HEK293 (cell line): ENCODE measurements at regions not wholly inside any gene's neighbourhood (a gene's known extent, or its start where the extent isn't known, plus 50 kb on each side); places are given as distances from the start of the nearest gene placed in this dataset.
A peak's percentile ranks its signal among the peaks of the same experiment; 100 is the strongest.

Experiments
- GLI2 ChIP-seq: fragments of 450-650 bp; formaldehyde crosslinking; IDR thresholded peaks from 2 replicates; pipeline ENCODE4; 2017; ENCODE audit warnings: missing biosample characterization, missing genetic modification characterization, low read depth, borderline replicate concordance
- PATZ1 ChIP-seq: fragments of 450-650 bp; formaldehyde crosslinking; IDR thresholded peaks from 2 replicates; pipeline ENCODE4 v1.5.1; 2016; ENCODE audit warnings: missing biosample characterization, missing genetic modification characterization
- PBX3 ChIP-seq: sonication (generic); formaldehyde crosslinking; IDR thresholded peaks from 2 replicates; pipeline ENCODE4 v1.8.1; 2022; ENCODE audit warnings: mild to moderate bottlenecking, moderate library complexity, missing genetic modification reagents
- PRDM2 ChIP-seq: fragments of 450-650 bp; formaldehyde crosslinking; IDR thresholded peaks from 2 replicates; pipeline ENCODE4 v1.5.1; 2016; ENCODE audit warnings: missing biosample characterization, missing genetic modification characterization, borderline replicate concordance
- REPIN1 ChIP-seq: fragments of 450-650 bp; formaldehyde crosslinking; IDR thresholded peaks from 2 replicates; pipeline ENCODE4 v1.5.1; 2017; ENCODE audit warnings: missing biosample characterization, missing genetic modification characterization, low read depth
- SP2 ChIP-seq: fragments of 450-650 bp; formaldehyde crosslinking; IDR thresholded peaks from 2 replicates; pipeline ENCODE4 v1.5.1; 2016; ENCODE audit warnings: missing biosample characterization, missing genetic modification characterization
- SP3 ChIP-seq: fragments of 450-650 bp; formaldehyde crosslinking; IDR thresholded peaks from 2 replicates; pipeline ENCODE4 v1.5.1; 2016; ENCODE audit warnings: missing biosample characterization, missing genetic modification characterization
- TCF7L2 ChIP-seq: IDR thresholded peaks from 2 replicates; pipeline ENCODE4 v1.6.1; 2011; ENCODE audit warnings: low read depth, mild to moderate bottlenecking, inconsistent platforms, low read length, moderate library complexity, borderline replicate concordance
- TRIM28 ChIP-seq: IDR thresholded peaks from 2 replicates; pipeline ENCODE4 v1.6.1; 2011; ENCODE audit warnings: low read length, control low read depth, borderline replicate concordance
- ZNF121 ChIP-seq: fragments of 450-650 bp; formaldehyde crosslinking; IDR thresholded peaks from 2 replicates; pipeline ENCODE4 v1.5.1; 2016; ENCODE audit warnings: missing biosample characterization, missing genetic modification characterization
- ZNF221 ChIP-seq: fragments of 450-650 bp; formaldehyde crosslinking; IDR thresholded peaks from 2 replicates; pipeline ENCODE4 v1.5.1; 2017; ENCODE audit warnings: missing biosample characterization, missing genetic modification characterization, borderline replicate concordance
- ZNF274 ChIP-seq, 2 experiments: fragments of 200-500 bp in 1 of 2; fragments of 450-650 bp in 1 of 2; sonication (Bioruptor generic) in 1 of 2; formaldehyde crosslinking in 1 of 2; IDR thresholded peaks; 2 replicates each; pipeline versions ENCODE4 v1.5.1 to v1.6.1; 2014 to 2016; ENCODE audit warnings: borderline replicate concordance in 1 of 2, inconsistent platforms in 1 of 2, low read length in 1 of 2, missing biosample characterization in 1 of 2, missing genetic modification characterization in 1 of 2
- ZNF350 ChIP-seq: fragments of 450-650 bp; formaldehyde crosslinking; IDR thresholded peaks from 2 replicates; pipeline ENCODE4 v1.5.0; 2017; ENCODE audit warnings: missing biosample characterization, mild to moderate bottlenecking, missing genetic modification characterization
- ZNF423 ChIP-seq: fragments of 450-650 bp; formaldehyde crosslinking; IDR thresholded peaks from 2 replicates; pipeline ENCODE4 v1.5.1; 2016; ENCODE audit warnings: missing biosample characterization, missing genetic modification characterization
- ZNF48 ChIP-seq: fragments of 450-650 bp; formaldehyde crosslinking; IDR thresholded peaks from 2 replicates; pipeline ENCODE4 v1.5.1; 2016; ENCODE audit warnings: missing biosample characterization, missing genetic modification characterization
- ZNF530 ChIP-seq: fragments of 450-650 bp; formaldehyde crosslinking; IDR thresholded peaks from 2 replicates; pipeline ENCODE4 v1.5.1; 2016; ENCODE audit warnings: low read depth, missing biosample characterization, missing genetic modification characterization
- ZNF626 ChIP-seq: fragments of 450-650 bp; sonication (Bioruptor Pico); formaldehyde crosslinking; IDR thresholded peaks from 2 replicates; pipeline ENCODE4 v1.5.1; 2018; ENCODE audit warnings: missing biosample characterization, missing genetic modification characterization, inconsistent platforms
- ZNF629 ChIP-seq: fragments of 450-650 bp; formaldehyde crosslinking; IDR thresholded peaks from 2 replicates; pipeline ENCODE4 v1.5.1; 2017; ENCODE audit warnings: missing biosample characterization, missing genetic modification characterization
- ZNF701 ChIP-seq: fragments of 450-650 bp; formaldehyde crosslinking; IDR thresholded peaks from 2 replicates; pipeline ENCODE4 v1.5.1; 2016; ENCODE audit warnings: missing biosample characterization, missing genetic modification characterization
- ZNF843 ChIP-seq: fragments of 450-650 bp; formaldehyde crosslinking; IDR thresholded peaks from 2 replicates; pipeline ENCODE4 v1.5.1; 2016; ENCODE audit warnings: missing biosample characterization, missing genetic modification characterization
- ZSCAN16 ChIP-seq: fragments of 450-650 bp; formaldehyde crosslinking; IDR thresholded peaks from 2 replicates; pipeline ENCODE4 v1.5.1; 2016; ENCODE audit warnings: missing biosample characterization, missing genetic modification characterization
- ZXDB ChIP-seq: fragments of 450-650 bp; formaldehyde crosslinking; IDR thresholded peaks from 2 replicates; pipeline ENCODE4 v1.5.1; 2016; ENCODE audit warnings: missing biosample characterization, missing genetic modification characterization
- TF ChIP-seq, protein P1 (sequence below): fragments of 450-650 bp; formaldehyde crosslinking; IDR thresholded peaks from 2 replicates; pipeline ENCODE4 v1.5.1; 2016; ENCODE audit warnings: missing biosample characterization, missing genetic modification characterization
- TF ChIP-seq, protein P2 (sequence below): fragments of 450-650 bp; formaldehyde crosslinking; IDR thresholded peaks from 2 replicates; pipeline ENCODE4 v1.5.1; 2016; ENCODE audit warnings: missing biosample characterization, missing genetic modification characterization

DNA sequence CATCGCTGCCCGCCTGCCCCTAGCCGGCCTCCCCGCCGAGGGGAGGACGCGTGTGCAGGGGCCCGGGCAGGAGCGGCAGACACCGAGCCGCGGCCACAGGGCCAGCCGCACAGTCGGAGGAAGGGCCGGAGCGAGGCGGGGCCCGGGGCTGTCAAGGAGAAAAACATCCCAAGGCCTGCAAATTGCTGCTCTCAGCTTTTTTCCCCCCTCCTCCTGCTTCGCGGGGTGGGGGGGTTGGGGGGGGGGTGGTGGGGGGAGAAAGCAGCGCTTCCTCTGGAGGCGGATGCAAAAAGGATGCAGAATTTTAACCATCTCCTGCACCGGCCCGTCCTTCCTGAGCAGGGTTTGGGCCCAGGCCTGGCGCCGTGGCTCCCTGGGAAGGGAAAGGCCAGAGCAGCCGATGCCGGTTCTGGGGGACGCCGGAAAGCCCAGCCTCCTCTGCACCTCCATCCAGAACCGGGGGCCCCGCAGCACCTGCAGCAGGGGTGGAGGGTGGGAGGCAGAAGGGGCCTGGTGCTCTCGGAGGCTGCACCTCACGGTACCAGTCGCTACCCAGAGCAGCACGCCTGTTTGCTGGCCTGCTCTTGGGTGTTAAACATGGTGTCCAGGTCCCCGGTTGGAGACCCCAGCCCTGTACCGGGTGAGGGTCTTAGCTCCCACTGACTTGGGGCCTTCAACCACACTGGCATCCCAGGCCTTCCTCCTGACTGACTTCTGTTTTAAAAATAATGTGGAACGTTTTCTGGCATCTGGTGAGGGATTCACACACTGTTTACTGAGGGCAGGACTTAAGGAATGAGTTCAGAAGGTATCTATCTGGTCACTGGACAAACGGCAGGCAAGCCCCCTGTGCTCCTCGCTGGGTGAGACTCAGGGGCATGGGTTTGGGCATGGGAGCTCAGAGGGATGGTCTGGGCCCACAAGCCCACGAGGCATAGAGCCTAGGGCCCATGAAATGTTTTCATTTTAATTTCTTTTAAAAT is 77.4 kb upstream of the WNT7B start (continued):
- TF ChIP-seq PRDM2 (tag by site-specific recombination): no peak
- TF ChIP-seq ZNF121: no peak
- no peak for TF ChIP-seq ZNF221 (tag by site-specific recombination)
- TF ChIP-seq, protein P1, sequence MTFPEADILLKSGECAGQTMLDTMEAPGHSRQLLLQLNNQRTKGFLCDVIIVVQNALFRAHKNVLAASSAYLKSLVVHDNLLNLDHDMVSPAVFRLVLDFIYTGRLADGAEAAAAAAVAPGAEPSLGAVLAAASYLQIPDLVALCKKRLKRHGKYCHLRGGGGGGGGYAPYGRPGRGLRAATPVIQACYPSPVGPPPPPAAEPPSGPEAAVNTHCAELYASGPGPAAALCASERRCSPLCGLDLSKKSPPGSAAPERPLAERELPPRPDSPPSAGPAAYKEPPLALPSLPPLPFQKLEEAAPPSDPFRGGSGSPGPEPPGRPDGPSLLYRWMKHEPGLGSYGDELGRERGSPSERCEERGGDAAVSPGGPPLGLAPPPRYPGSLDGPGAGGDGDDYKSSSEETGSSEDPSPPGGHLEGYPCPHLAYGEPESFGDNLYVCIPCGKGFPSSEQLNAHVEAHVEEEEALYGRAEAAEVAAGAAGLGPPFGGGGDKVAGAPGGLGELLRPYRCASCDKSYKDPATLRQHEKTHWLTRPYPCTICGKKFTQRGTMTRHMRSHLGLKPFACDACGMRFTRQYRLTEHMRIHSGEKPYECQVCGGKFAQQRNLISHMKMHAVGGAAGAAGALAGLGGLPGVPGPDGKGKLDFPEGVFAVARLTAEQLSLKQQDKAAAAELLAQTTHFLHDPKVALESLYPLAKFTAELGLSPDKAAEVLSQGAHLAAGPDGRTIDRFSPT (tag by site-specific recombination): no peak
- TF ChIP-seq ZNF48 (tag by site-specific recombination): no peak
- TF ChIP-seq SP2 (tag by site-specific recombination): no peak
- no peak for TF ChIP-seq TRIM28
- no peak for TF ChIP-seq ZNF629 (tag by site-specific recombination)
- TF ChIP-seq, protein P2, sequence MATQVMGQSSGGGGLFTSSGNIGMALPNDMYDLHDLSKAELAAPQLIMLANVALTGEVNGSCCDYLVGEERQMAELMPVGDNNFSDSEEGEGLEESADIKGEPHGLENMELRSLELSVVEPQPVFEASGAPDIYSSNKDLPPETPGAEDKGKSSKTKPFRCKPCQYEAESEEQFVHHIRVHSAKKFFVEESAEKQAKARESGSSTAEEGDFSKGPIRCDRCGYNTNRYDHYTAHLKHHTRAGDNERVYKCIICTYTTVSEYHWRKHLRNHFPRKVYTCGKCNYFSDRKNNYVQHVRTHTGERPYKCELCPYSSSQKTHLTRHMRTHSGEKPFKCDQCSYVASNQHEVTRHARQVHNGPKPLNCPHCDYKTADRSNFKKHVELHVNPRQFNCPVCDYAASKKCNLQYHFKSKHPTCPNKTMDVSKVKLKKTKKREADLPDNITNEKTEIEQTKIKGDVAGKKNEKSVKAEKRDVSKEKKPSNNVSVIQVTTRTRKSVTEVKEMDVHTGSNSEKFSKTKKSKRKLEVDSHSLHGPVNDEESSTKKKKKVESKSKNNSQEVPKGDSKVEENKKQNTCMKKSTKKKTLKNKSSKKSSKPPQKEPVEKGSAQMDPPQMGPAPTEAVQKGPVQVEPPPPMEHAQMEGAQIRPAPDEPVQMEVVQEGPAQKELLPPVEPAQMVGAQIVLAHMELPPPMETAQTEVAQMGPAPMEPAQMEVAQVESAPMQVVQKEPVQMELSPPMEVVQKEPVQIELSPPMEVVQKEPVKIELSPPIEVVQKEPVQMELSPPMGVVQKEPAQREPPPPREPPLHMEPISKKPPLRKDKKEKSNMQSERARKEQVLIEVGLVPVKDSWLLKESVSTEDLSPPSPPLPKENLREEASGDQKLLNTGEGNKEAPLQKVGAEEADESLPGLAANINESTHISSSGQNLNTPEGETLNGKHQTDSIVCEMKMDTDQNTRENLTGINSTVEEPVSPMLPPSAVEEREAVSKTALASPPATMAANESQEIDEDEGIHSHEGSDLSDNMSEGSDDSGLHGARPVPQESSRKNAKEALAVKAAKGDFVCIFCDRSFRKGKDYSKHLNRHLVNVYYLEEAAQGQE (tag by site-specific recombination): no peak
- TF ChIP-seq TCF7L2: no peak
- TF ChIP-seq ZNF530 (tag by site-specific recombination): no peak
- TF ChIP-seq ZNF701 (tag by site-specific recombination): no peak
- no peak for TF ChIP-seq ZNF423 (tag by site-specific recombination)
- TF ChIP-seq ZSCAN16 (tag by site-specific recombination): no peak
- no peak for TF ChIP-seq GLI2 (tag by site-specific recombination)
- TF ChIP-seq ZNF843: no peak
- TF ChIP-seq REPIN1: no peak
- no peak for TF ChIP-seq ZNF350 (tag by site-specific recombination)
- no peak for TF ChIP-seq ZNF274 (IDR thresholded peaks at IDR 0.05; ENCODE audit: low read length)
- no peak for TF ChIP-seq ZNF274 (tag by site-specific recombination; IDR thresholded peaks at IDR 0.05; ENCODE audit: borderline replicate concordance)
- peak; percentile 57 for TF ChIP-seq PATZ1 (tag by site-specific recombination)
- no peak for TF ChIP-seq PBX3 (CRISPR knock-in tag)
- TF ChIP-seq ZNF626: no peak
- TF ChIP-seq ZXDB (tag by site-specific recombination): peak; percentile 64
- TF ChIP-seq SP3 (tag by site-specific recombination): no peak
